ENCODE measurements at regions not wholly inside any gene's neighbourhood (a gene's known extent, or its start where the extent isn't known, plus 50 kb on each side); places are given as distances from the start of the nearest gene placed in this dataset.
"Not testable (repeated sequence)": the region's sequence is repeated elsewhere in the genome, so short reads cannot be mapped to it uniquely, and the experiment has no call there.

- H3K9me3 ChIP-seq (ENCODE audit: insufficient read depth, low read depth, low read length) = no peaks in the 10 kb centered on the region
- no peaks in the 10 kb centered on the region for H3K79me2 ChIP-seq (ENCODE audit: insufficient read depth, low read length)
- no peaks in the 10 kb centered on the region for H4K20me1 ChIP-seq (ENCODE audit: insufficient read depth, low read length, poor library complexity, severe bottlenecking)
- TF ChIP-seq CTCF (conservative IDR thresholded peaks at IDR 0.05; ENCODE audit: low read length) = no peak
- no peak for TF ChIP-seq EZH2phosphoT487 (IDR thresholded peaks at IDR 0.05; ENCODE audit: borderline replicate concordance)
- no peaks in the 10 kb centered on the region for H3F3A ChIP-seq (ENCODE audit: low read depth)
- peaks cover 27% of the 10 kb centered on the region for H3K4me1 ChIP-seq (ENCODE audit: insufficient read depth, low read length, poor library complexity, severe bottlenecking)
- no peak overlapping the region for H3K4me2 ChIP-seq (ENCODE audit: low read depth, low read length, poor library complexity, severe bottlenecking)
- H2AFZ ChIP-seq (ENCODE audit: low read length) = no peak overlapping the region
- no peak overlapping the region for H3K9ac ChIP-seq (ENCODE audit: low read depth, low read length, poor library complexity, severe bottlenecking)
- no peaks in the 10 kb centered on the region for H3K27me3 ChIP-seq (ENCODE audit: insufficient read depth, low read length, poor library complexity, severe bottlenecking)
- H3K4me3 ChIP-seq (ENCODE audit: low read length, poor library complexity, severe bottlenecking) = no peak overlapping the region
- H3K36me3 ChIP-seq (ENCODE audit: insufficient read depth, low read length) = no peaks in the 10 kb centered on the region
- H3K9me2 ChIP-seq (replicated peaks; ENCODE audit: low read depth, low read length) = no peaks in the 10 kb centered on the region
Measured at GRCh38 chr12:25317553-25317952, 66.8 kb upstream of the KRAS start.

GRCh38 chr12:25315388-25315787, 64.7 kb upstream of the KRAS start:
- no peak for TF ChIP-seq CTCF (conservative IDR thresholded peaks at IDR 0.05; ENCODE audit: low read length)
- no peak for TF ChIP-seq EZH2phosphoT487 (IDR thresholded peaks at IDR 0.05; ENCODE audit: borderline replicate concordance)

GRCh38 chr12:25313266-25313990, 62.7 kb upstream of the KRAS start:
- H3K9me2 ChIP-seq (replicated peaks; ENCODE audit: low read depth, low read length); H2AFZ ChIP-seq (ENCODE audit: low read length); H3K27me3 ChIP-seq (ENCODE audit: insufficient read depth, low read length, poor library complexity, severe bottlenecking); H3K36me3 ChIP-seq (ENCODE audit: insufficient read depth, low read length); H3K4me2 ChIP-seq (ENCODE audit: low read depth, low read length, poor library complexity, severe bottlenecking); H3K79me2 ChIP-seq (ENCODE audit: insufficient read depth, low read length); H3K9ac ChIP-seq (ENCODE audit: low read depth, low read length, poor library complexity, severe bottlenecking); H3K4me1 ChIP-seq (ENCODE audit: insufficient read depth, low read length, poor library complexity, severe bottlenecking); H3F3A ChIP-seq (ENCODE audit: low read depth); H4K20me1 ChIP-seq (ENCODE audit: insufficient read depth, low read length, poor library complexity, severe bottlenecking); H3K9me3 ChIP-seq (ENCODE audit: insufficient read depth, low read depth, low read length); H3K4me3 ChIP-seq (ENCODE audit: low read length, poor library complexity, severe bottlenecking): not testable (repeated sequence)

More at GRCh38 chr12:25315388-25315787, 64.7 kb upstream of the KRAS start:
- H3K4me2 ChIP-seq (ENCODE audit: low read depth, low read length, poor library complexity, severe bottlenecking) = no peak overlapping the region
- H3K27me3 ChIP-seq (ENCODE audit: insufficient read depth, low read length, poor library complexity, severe bottlenecking) = no peaks in the 10 kb centered on the region
- H3K36me3 ChIP-seq (ENCODE audit: insufficient read depth, low read length) = no peaks in the 10 kb centered on the region
- no peaks in the 10 kb centered on the region for H3F3A ChIP-seq (ENCODE audit: low read depth)
- H3K4me1 ChIP-seq (ENCODE audit: insufficient read depth, low read length, poor library complexity, severe bottlenecking) = peaks cover 8% of the 10 kb centered on the region
- no peaks in the 10 kb centered on the region for H3K9me2 ChIP-seq (replicated peaks; ENCODE audit: low read depth, low read length)
- no peak overlapping the region for H3K9ac ChIP-seq (ENCODE audit: low read depth, low read length, poor library complexity, severe bottlenecking)
- H4K20me1 ChIP-seq (ENCODE audit: insufficient read depth, low read length, poor library complexity, severe bottlenecking) = no peaks in the 10 kb centered on the region
- no peaks in the 10 kb centered on the region for H3K79me2 ChIP-seq (ENCODE audit: insufficient read depth, low read length)
- no peak overlapping the region for H3K4me3 ChIP-seq (ENCODE audit: low read length, poor library complexity, severe bottlenecking)
- no peak overlapping the region for H2AFZ ChIP-seq (ENCODE audit: low read length)
- no peaks in the 10 kb centered on the region for H3K9me3 ChIP-seq (ENCODE audit: insufficient read depth, low read depth, low read length)

- Histone ChIP-seq H3K79me2 (ENCODE audit: insufficient read depth, low read length) (no peaks in the 10 kb centered on the region), H3K9ac (ENCODE audit: low read depth, low read length, poor library complexity, severe bottlenecking) (no peak overlapping the region), H3F3A (ENCODE audit: low read depth) (no peaks in the 10 kb centered on the region), H3K36me3 (ENCODE audit: insufficient read depth, low read length) (no peaks in the 10 kb centered on the region), H3K4me3 (ENCODE audit: low read length, poor library complexity, severe bottlenecking) (no peak overlapping the region), H3K9me3 (ENCODE audit: insufficient read depth, low read depth, low read length) (no peaks in the 10 kb centered on the region), H3K9me2 (replicated peaks; ENCODE audit: low read depth, low read length) (no peaks in the 10 kb centered on the region), H4K20me1 (ENCODE audit: insufficient read depth, low read length, poor library complexity, severe bottlenecking) (no peaks in the 10 kb centered on the region), H3K4me2 (ENCODE audit: low read depth, low read length, poor library complexity, severe bottlenecking) (no peak overlapping the region), H3K4me1 (ENCODE audit: insufficient read depth, low read length, poor library complexity, severe bottlenecking) (no peaks in the 10 kb centered on the region), H2AFZ (ENCODE audit: low read length) (no peak overlapping the region), H3K27me3 (ENCODE audit: insufficient read depth, low read length, poor library complexity, severe bottlenecking) (no peaks in the 10 kb centered on the region)
- TF ChIP-seq CTCF (conservative IDR thresholded peaks at IDR 0.05; ENCODE audit: low read length) (no peak), EZH2phosphoT487 (IDR thresholded peaks at IDR 0.05; ENCODE audit: borderline replicate concordance) (no peak)
Measured at GRCh38 chr12:25311506-25311905, 60.8 kb upstream of the KRAS start.

GRCh38 chr12:25310071-25310470, 59.3 kb upstream of the KRAS start:
- H3K79me2 ChIP-seq (ENCODE audit: insufficient read depth, low read length); H3K4me1 ChIP-seq (ENCODE audit: insufficient read depth, low read length, poor library complexity, severe bottlenecking); H3K9me3 ChIP-seq (ENCODE audit: insufficient read depth, low read depth, low read length); H3K4me2 ChIP-seq (ENCODE audit: low read depth, low read length, poor library complexity, severe bottlenecking); H3K4me3 ChIP-seq (ENCODE audit: low read length, poor library complexity, severe bottlenecking); H3F3A ChIP-seq (ENCODE audit: low read depth); H2AFZ ChIP-seq (ENCODE audit: low read length); H3K36me3 ChIP-seq (ENCODE audit: insufficient read depth, low read length); H3K27me3 ChIP-seq (ENCODE audit: insufficient read depth, low read length, poor library complexity, severe bottlenecking); H4K20me1 ChIP-seq (ENCODE audit: insufficient read depth, low read length, poor library complexity, severe bottlenecking); H3K9ac ChIP-seq (ENCODE audit: low read depth, low read length, poor library complexity, severe bottlenecking); H3K9me2 ChIP-seq (replicated peaks; ENCODE audit: low read depth, low read length): not testable (repeated sequence)
